Esophagus muscularis mucosa (tissue), 3 donors: ENCODE measurements at regions not wholly inside any gene's neighbourhood (a gene's known extent, or its start where the extent isn't known, plus 50 kb on each side); places are given as distances from the start of the nearest gene placed in this dataset.

Source experiments
- EP300 ChIP-seq: sonication (generic); formaldehyde crosslinking; IDR thresholded peaks from one replicate; pipeline ENCODE4 v1.6.1; 2017; ENCODE audit warnings: antibody characterized with exemption
- TF ChIP-seq, protein P1 (sequence below), 3 experiments: fragments of 200-600 bp in 2 of 3; fragments of 450-650 bp in 1 of 3; sonication (generic) in 2 of 3; IDR thresholded peaks; one replicate each; pipeline ENCODE4 v1.5.1; 2017 to 2019; ENCODE audit warnings: antibody characterized with exemption in 3 of 3, mild to moderate bottlenecking in 2 of 3, moderate library complexity in 1 of 3

DNA sequence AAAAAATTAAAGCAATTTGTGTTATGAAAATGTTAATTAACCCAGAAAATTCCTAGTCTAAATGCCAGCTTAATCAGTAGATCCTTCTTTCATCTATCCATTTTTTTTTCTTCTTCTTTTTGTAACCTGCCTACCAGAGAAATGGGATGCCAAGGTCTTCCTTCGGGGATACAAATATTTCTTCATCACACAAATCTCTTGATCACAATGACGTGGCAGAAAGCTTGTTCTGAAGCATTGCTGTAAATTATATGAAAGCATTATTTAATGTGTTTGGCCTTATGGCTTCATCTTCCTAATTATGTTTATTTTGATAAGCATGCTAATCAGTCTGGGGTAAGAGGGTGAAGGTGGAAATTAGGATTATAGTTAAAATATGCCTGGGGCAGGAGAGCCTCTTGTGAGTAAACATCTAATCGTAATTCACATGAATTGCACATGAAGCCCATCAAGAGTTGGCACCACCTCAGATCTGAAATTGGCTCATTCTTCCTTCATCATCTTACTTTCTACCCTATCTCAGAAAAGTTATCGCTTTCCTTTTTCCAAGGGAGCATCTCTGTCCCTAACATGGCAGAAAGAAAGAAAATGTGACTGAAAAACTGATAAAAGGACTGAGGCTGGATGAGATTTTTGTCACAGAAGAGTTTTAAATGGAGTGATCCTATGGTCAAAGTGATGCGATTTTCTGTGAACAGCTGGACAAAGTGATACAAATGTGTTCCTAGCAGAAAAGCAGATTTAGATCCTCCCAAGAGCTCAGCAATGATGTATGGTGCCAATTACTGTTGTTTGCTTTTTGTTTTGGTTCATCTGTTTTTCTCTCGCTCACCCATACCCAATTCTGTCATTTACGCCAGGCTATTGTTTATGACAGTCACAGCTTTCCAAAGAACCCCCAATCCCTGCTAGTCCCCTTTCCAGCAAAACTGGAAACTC, 76.9 kb upstream of the PMAIP1 start:
- TF ChIP-seq, protein P1, sequence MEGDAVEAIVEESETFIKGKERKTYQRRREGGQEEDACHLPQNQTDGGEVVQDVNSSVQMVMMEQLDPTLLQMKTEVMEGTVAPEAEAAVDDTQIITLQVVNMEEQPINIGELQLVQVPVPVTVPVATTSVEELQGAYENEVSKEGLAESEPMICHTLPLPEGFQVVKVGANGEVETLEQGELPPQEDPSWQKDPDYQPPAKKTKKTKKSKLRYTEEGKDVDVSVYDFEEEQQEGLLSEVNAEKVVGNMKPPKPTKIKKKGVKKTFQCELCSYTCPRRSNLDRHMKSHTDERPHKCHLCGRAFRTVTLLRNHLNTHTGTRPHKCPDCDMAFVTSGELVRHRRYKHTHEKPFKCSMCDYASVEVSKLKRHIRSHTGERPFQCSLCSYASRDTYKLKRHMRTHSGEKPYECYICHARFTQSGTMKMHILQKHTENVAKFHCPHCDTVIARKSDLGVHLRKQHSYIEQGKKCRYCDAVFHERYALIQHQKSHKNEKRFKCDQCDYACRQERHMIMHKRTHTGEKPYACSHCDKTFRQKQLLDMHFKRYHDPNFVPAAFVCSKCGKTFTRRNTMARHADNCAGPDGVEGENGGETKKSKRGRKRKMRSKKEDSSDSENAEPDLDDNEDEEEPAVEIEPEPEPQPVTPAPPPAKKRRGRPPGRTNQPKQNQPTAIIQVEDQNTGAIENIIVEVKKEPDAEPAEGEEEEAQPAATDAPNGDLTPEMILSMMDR (IDR thresholded peaks at IDR 0.05) = no peak
- no peak for TF ChIP-seq EP300
